Stimulated activated CD8-positive, alpha-beta memory T cell treated with anti-CD3 and anti-CD28 coated beads, Interleukin-7, amount 100 ng/mL, for 1 hour (primary cell): ENCODE measurements at regions not wholly inside any gene's neighbourhood (a gene's known extent, or its start where the extent isn't known, plus 50 kb on each side); places are given as distances from the start of the nearest gene placed in this dataset.

Experiments
- DNase-seq, 2 donors: peaks; one replicate each; pipeline ENCODE4 v3.0.0-alpha.2; 2020; ENCODE audit warnings: low read depth in 2 of 2

DNA sequence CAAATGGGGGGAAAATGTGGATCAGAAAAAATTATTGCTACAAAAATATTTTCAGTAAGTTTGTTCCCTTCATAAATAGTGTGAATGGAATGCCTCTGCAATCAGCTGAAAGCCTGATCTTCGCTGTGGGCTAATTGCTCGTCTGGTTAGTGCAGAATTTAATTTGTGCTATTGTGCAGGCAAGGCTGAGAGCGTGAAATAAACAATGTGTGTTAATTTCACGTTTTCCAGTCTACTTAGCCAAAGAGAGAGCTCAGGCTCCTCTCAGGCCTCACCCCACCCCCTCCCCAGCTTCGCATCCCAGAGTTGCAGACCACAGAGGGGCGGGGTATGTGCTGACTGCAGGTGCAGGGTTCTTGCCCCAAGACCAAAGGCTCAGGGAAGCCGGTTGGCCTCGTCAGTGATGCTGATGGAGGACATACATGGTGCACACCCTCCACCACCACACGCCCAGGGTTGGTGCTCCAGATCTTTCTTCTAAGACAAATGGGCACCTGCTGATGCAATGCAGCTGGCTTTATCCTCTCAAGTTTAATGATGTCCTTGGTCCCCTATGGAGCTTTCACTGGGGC, 302.6 kb upstream of the SLC14A2 start:
- DNase-seq = no peak

DNA sequence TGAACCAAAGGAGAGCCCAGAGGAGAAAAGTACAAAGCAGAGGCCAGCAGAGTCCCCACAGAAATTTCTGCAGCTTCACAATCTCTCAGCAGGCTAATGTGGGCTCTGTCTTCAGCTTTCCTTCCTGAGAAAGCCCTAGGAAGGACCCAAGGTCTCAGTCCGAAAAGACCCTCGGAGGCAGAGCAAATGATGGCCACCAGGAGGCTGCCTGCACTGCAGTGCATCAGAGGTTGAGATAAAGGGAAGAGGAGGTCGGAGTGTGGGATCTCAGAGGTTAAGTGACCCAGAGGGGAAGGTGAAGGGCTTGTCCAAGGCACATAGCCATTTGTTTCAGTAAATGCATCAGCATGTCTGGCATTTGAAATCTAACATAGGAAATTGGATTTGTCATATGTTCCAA, 299.1 kb upstream of the SLC14A2 start:
- DNase-seq = no peak

DNA sequence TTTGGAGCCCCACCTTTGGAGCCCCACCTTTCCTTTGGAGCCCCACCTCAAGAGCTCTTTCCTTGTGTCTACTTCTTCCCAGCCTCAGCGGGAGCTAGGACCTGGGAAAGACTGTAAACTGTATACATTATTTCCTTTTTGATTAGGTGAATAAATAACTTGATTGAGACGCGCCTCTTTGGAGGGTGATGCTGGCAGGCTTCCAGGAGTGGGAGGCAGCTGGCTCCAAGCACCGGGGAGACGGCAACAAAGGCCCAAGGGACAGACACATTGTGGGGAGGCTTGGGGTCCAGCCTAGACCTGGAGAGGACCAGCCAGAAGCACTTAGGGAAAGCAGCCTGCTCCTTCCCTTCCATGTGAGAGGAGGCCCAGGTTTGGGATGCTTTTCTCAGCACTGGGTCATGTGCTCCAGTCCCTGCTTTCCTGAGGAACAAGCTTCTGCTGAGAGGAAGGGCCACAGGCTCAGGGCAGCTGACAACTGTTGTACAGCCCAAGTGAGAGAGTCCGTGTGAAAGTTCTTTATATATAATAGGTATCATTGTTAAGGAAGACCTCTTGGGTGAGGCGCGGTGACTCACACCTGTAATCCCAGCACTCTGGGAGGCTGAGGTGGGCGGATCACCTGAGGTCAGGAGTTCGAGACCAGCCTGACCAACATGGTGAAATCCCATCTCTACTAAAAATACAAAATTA, 297.2 kb upstream of the SLC14A2 start:
- no peak for DNase-seq

- no peak for DNase-seq
These were observed 294.6 kb upstream of the SLC14A2 start for GRCh38 chr18:45320724-45321123.

- DNase-seq = no peak
These were observed 293.8 kb upstream of the SLC14A2 start for GRCh38 chr18:45321520-45321919.

- DNase-seq = no peak
These were observed 292.9 kb upstream of the SLC14A2 start for GRCh38 chr18:45322343-45322742.

GRCh38 chr18:45324101-45324494, 291.2 kb upstream of the SLC14A2 start:
- DNase-seq = no peak

GRCh38 chr18:45324495-45325113, 290.7 kb upstream of the SLC14A2 start:
- DNase-seq = no peak

DNA sequence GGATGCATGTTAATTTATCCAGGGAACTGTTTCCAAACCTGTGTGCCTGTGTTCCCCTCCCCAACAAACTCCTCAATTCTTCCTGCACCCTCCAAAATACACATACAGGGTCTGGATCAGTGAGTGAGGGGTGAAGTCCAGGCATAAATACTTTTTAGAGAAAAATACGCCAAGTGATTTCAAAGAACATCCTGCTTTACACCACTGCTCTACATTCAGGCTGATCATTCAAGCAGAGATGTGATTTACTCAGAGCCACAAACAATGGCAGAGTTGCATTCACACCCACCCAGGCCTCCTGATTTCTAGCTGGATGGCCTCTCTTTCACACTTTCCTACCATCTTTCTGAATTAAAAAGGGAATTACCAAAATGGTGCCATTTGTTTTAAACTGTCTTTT, 289.5 kb upstream of the SLC14A2 start:
- DNase-seq = no peak

GRCh38 chr18:45326505-45326904, 288.8 kb upstream of the SLC14A2 start:
- no peak for DNase-seq

GRCh38 chr18:45328296-45328695, 287.0 kb upstream of the SLC14A2 start:
- DNase-seq = no peak

DNA sequence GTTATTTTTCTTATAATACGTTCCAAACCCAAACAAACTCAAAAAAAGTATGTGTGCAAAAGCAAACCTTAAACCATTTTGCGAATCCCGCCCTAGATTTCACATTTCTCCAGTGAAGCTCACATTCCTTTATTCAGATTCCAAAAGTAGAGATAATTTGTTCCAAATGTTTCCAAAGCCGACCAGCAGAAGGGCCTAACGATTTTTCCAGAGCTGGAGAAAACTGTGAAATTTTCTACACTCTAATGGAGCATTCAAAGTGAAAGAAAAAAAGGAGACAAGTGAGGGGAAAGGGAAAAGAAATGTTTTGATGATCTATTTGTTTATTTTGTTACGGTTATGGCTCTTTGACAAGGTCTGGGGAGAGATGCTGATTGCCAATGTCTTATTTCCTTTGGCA, 286.5 kb upstream of the SLC14A2 start:
- DNase-seq = no peak

- DNase-seq = no peak
These were observed 286.0 kb upstream of the SLC14A2 start for GRCh38 chr18:45329316-45329715.

GRCh38 chr18:45330170-45330594, 285.1 kb upstream of the SLC14A2 start:
- no peak for DNase-seq

DNA sequence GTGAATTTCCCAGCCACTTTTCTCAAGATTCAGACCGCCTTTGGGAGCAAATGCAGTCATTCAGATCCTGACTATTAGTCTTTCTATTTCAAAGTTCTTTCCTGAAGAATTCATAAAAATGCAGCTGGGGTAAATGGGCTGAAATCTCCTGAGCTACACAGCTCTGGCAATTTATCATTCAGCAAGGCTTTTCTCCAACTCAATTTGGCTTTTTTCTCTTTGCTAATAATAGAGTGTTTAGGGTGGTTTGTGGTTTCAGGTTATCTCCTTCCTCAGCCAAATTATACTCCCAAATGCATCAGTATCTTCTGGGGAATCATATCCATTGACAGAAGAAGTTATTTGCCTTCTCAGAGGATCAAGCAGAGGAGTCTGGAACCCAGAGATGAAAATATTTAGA, 282.4 kb upstream of the SLC14A2 start:
- DNase-seq = no peak

GRCh38 chr18:45334191-45334590, 281.1 kb upstream of the SLC14A2 start:
- DNase-seq = no peak

GRCh38 chr18:45335282-45336043, 279.8 kb upstream of the SLC14A2 start:
- no peak for DNase-seq

DNA sequence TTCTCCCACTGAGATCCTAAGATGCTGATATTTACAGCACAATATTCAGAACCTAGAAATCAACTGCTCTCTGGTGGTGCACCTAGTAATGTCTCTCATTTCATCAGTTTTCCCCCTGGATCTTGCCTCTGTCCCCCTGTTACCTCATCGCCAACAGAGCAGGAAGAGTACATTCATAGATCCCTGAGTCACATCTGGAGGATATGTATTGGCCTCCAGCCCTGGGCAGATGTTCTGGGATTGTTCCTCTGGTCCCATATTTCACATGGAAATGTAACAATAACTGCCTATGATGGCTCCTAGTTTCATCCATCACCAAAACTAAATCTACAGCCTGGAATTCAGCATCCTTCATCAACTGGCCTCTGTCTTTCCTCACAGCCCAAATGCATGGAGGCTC, 278.8 kb upstream of the SLC14A2 start:
- no peak for DNase-seq

GRCh38 chr18:45337477-45337876, 277.8 kb upstream of the SLC14A2 start:
- DNase-seq = no peak

GRCh38 chr18:45339810-45340550, 275.3 kb upstream of the SLC14A2 start:
- no peak for DNase-seq

GRCh38 chr18:45340884-45341283, 274.4 kb upstream of the SLC14A2 start:
- DNase-seq = no peak

GRCh38 chr18:45341454-45341853, 273.8 kb upstream of the SLC14A2 start:
- no peak for DNase-seq
